Activated naive CD8-positive, alpha-beta T cell treated with anti-CD3 and anti-CD28 coated beads, Interleukin-2, amount 50 U/mL, for 24 hours (primary cell): ENCODE measurements at regions not wholly inside any gene's neighbourhood (a gene's known extent, or its start where the extent isn't known, plus 50 kb on each side); places are given as distances from the start of the nearest gene placed in this dataset.

Source experiments
- ATAC-seq: fragments of 150-1000 bp; cut with Tn5 transposase; one replicate; pipeline ENCODE4 v1.10.0; 2021
- DNase-seq: peaks from one replicate; pipeline ENCODE4 v3.0.0; 2021
- H3K27ac Mint-ChIP-seq: one replicate; pipeline ENCODE4 v1.8.0; 2021; ENCODE audit warnings: mild to moderate bottlenecking, mixed read lengths
- H3K27me3 Mint-ChIP-seq: one replicate; pipeline ENCODE4 v1.8.0; 2021; ENCODE audit warnings: mixed read lengths
- H3K36me3 Mint-ChIP-seq: one replicate; pipeline ENCODE4 v1.8.0; 2021; ENCODE audit warnings: low read depth, mixed read lengths
- H3K4me1 Mint-ChIP-seq: one replicate; pipeline ENCODE4 v1.8.0; 2021; ENCODE audit warnings: mixed read lengths
- H3K4me3 Mint-ChIP-seq: one replicate; pipeline ENCODE4 v1.8.0; 2021; ENCODE audit warnings: mild to moderate bottlenecking, moderate library complexity, mixed read lengths
- H3K9me3 Mint-ChIP-seq: one replicate; pipeline ENCODE4 v1.8.0; 2021; ENCODE audit warnings: mixed read lengths

DNA sequence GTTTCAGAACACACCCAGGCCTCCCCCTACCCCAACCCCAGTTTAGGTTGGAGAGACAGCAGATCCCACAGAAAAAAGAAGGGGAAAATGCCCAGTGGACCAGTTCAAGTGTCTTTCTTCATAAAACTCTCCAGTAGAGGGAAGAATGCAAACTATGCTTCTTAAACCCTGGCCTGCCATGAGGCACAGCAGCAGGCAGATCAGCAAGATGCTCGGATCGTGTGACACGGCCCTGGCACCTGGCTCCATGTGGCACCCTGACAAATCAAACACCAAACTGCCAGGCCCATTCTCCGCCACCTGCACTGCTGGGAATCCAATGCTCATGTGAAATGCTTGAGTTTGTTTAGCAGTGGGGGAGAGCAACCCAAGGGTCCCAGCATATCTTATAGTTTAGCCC is 166.8 kb downstream of the SOX9 start:
- no peaks in the 10 kb centered on the region for H3K36me3 Mint-ChIP-seq
- no peaks in the 10 kb centered on the region for H3K27me3 Mint-ChIP-seq
- DNase-seq (no peak), ATAC-seq (no peak)
- H3K4me3 Mint-ChIP-seq = no peak overlapping the region
- H3K9me3 Mint-ChIP-seq = peaks cover 3% of the 10 kb centered on the region
- no peaks in the 10 kb centered on the region for H3K4me1 Mint-ChIP-seq
- H3K27ac Mint-ChIP-seq = no peak overlapping the region

DNA sequence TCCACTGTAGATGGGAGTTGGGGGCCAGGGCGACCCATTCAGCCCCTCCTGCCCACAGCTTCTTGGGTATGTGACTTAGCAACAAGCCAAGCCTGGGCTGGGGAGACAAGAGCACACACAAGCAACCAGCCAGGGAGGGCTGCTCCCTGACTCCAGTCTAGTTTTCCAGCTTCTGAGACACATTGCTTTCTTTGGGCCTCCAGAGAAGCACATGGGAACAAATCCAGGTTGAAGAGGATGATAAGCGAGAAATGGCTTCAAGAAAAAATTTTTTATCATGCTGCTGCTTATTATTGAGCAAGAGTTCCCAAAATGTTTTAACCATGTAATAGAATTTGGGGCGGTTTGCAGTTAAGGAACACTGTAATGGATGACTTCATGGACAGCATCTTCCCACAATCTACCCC is 173.7 kb downstream of the SOX9 start:
- H3K9me3 Mint-ChIP-seq = peaks cover 1% of the 10 kb centered on the region
- no peaks in the 10 kb centered on the region for H3K4me1 Mint-ChIP-seq
- H3K4me3 Mint-ChIP-seq = no peak overlapping the region
- ATAC-seq = no peak
- H3K27me3 Mint-ChIP-seq = no peaks in the 10 kb centered on the region
- no peaks in the 10 kb centered on the region for H3K36me3 Mint-ChIP-seq
- no peak for DNase-seq
- no peak overlapping the region for H3K27ac Mint-ChIP-seq

DNA sequence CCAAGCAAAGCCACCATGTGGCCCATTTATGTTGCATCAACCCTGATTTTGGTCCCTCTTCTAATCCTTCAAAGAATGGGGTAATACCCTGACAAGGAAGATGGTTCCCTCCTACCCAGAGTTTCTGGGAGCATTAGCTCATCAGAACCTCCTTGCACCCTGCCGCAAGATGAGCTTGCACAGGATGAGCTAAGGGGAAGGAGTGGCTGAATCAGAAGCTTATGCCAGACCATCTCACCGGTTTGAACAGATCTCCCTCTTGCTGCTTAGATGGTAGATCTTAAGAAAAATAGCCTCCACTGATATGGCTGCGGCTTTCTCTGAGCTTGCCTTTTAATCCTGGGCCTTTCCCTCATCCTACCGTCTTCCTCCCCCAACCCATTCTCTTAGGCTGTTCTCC is 175.1 kb downstream of the SOX9 start:
- H3K9me3 Mint-ChIP-seq = no peaks in the 10 kb centered on the region
- H3K27me3 Mint-ChIP-seq = no peaks in the 10 kb centered on the region
- H3K27ac Mint-ChIP-seq = no peak overlapping the region
- ATAC-seq (no peak), DNase-seq (no peak)
- no peaks in the 10 kb centered on the region for H3K4me1 Mint-ChIP-seq
- no peak overlapping the region for H3K4me3 Mint-ChIP-seq
- H3K36me3 Mint-ChIP-seq = no peaks in the 10 kb centered on the region

DNA sequence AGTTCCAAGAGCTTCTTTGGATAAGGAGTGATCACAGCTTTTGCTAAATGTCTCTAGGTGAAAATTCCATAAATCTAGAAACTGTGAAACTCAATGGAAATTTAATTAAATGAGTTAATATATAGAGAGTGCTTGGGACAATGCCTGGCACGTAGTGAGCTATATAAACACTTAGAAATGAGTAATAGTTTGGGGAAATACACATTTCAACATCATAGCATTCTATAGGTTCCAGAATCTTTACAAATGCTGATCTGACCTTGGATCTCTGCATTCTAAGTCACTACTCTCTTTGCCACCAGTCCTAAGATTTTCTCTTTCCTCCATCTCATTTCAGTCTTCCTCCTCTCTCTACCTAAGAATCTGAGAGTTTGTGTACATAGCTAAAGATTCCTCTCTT is 175.6 kb downstream of the SOX9 start:
- no peaks in the 10 kb centered on the region for H3K27me3 Mint-ChIP-seq

DNA sequence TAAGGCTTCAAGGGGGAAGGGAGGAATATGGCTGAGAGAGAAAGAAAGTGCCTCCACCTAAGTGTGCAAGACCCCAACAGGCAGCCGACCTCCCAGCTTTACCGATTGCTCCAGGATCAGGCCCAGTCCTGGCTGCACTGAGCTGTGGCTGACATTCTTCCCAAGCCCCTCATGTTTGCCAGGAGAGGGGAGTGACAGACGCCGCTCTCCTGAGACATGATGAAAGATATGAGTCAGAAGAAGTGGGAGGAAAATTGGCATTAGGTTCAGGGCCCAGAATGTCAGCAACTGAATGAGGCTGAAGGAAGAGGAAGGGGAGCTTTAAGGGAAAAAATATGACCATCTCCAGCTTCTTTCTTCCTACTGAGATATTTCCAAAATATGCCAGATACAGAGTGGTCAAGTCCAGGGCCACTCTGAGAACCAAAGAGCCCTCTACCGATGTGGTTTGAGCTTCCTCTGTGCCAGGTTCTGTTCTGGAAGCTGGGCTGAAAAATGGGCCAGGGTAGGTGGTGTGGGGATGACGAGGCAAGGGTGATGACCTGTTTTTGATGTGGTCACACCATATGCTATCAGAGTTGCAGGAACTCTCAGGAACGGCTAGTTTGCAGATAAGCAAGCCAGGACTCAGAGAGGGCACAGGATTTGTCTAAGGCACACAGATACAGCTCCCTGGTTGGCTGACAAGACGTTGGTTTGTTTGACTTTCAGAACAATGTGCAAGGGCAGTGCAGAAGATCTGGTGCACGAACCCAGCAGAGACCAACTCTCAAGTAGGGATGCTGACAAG is 176.7 kb downstream of the SOX9 start:
- DNase-seq (no peak), ATAC-seq (no peak)
- Mint-ChIP-seq H3K4me1 (no peaks in the 10 kb centered on the region), H3K27me3 (no peaks in the 10 kb centered on the region), H3K27ac (no peak overlapping the region), H3K9me3 (no peaks in the 10 kb centered on the region), H3K4me3 (no peak overlapping the region), H3K36me3 (no peaks in the 10 kb centered on the region)

More for the DNA sequence above, 175.6 kb downstream of the SOX9 start:
- H3K4me3 Mint-ChIP-seq = no peak overlapping the region
- H3K4me1 Mint-ChIP-seq = no peaks in the 10 kb centered on the region
- ATAC-seq = no peak
- H3K36me3 Mint-ChIP-seq = no peaks in the 10 kb centered on the region
- no peak for DNase-seq
- no peak overlapping the region for H3K27ac Mint-ChIP-seq
- no peaks in the 10 kb centered on the region for H3K9me3 Mint-ChIP-seq

DNA sequence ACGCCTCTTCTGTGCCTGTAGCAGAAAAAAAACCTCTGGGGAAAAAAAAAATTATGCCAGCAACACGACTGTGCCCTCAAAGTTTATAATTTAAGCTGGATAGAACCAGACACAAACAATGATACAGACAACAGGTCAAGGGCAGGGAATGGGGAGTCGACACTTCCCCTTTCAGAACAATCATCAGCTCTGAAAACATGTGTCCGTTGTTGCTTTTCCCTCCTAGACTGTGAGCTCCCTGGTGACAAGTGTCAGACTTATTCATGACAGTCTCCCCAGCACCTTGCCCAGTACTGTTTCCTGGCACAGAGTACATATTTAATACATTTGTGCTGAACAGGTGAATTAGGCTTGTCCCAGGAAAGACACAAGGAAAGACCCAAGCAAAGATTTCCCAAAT is 178.3 kb downstream of the SOX9 start:
- no peak for DNase-seq
- Mint-ChIP-seq H3K27me3 (no peaks in the 10 kb centered on the region), H3K9me3 (no peaks in the 10 kb centered on the region), H3K4me1 (no peaks in the 10 kb centered on the region), H3K4me3 (no peak overlapping the region), H3K27ac (no peak overlapping the region), H3K36me3 (no peaks in the 10 kb centered on the region)
- ATAC-seq = no peak

DNA sequence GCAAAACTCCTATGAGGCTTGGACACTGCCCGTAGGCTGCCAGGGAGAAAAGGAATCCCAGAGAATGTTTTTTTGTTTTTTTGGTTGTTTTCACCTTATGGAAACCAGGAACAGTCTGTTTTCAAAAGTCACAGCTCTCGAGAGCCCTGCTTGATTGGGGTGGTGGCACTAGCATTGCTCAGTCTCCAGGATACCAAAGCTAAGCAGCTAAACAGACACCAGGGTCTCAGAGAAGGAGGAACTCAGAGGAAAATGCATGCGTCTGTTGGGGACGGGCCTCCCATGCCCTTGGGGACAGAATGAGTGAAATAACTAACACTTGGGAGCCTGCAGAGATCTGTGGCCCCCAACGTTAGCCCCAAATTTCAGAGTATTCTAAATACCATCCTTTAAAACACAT is 178.8 kb downstream of the SOX9 start:
- Mint-ChIP-seq H3K36me3 (no peaks in the 10 kb centered on the region), H3K9me3 (no peaks in the 10 kb centered on the region), H3K4me3 (no peak overlapping the region), H3K27me3 (no peaks in the 10 kb centered on the region), H3K4me1 (no peaks in the 10 kb centered on the region), H3K27ac (no peak overlapping the region)
- ATAC-seq = no peak
- no peak for DNase-seq

DNA sequence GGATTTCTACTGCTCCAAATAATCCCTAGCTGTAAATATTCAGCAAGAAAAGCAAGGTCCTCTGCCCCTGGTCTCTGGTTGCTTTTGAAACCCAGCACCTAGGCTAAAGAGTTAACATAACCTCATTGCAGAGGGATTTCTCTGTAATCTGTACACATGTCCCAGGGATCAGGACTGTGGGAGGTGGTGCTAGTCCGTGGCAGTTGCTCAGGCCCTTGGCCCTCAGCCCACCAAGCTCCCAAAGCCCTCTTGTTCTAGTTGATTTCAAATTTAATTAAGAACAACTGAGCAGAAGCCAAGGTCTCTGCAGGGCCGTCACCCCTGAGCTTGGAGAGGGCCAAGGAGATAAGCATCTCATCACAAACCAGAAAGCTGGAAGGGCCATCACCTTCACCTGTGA is 181.1 kb downstream of the SOX9 start:
- no peak for DNase-seq
- no peaks in the 10 kb centered on the region for H3K36me3 Mint-ChIP-seq
- H3K9me3 Mint-ChIP-seq = no peaks in the 10 kb centered on the region
- H3K4me1 Mint-ChIP-seq = no peaks in the 10 kb centered on the region
- no peaks in the 10 kb centered on the region for H3K27me3 Mint-ChIP-seq
- H3K27ac Mint-ChIP-seq = no peak overlapping the region
- no peak overlapping the region for H3K4me3 Mint-ChIP-seq
- ATAC-seq = no peak

DNA sequence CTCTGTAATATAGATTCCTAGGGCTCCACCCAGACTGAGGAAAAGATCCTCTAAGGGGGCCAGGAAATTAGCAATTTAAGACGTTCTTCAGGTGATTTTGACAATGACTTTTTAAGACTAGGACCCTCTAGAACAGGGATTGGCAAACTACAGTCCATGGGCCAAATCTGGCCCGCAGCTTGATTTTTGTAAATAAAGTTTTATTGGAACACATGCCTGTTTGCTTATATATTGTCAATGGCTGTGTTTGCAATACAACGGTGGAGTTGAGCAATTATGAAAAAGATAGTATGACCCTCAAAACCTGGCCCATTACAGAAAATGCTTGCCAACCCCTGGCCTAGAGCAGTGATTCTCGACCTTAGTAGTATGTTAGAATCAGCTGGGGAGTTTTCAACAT is 181.9 kb downstream of the SOX9 start:
- Mint-ChIP-seq H3K27me3 (peaks cover 2% of the 10 kb centered on the region), H3K4me3 (no peak overlapping the region), H3K27ac (no peak overlapping the region), H3K4me1 (no peaks in the 10 kb centered on the region), H3K9me3 (no peaks in the 10 kb centered on the region), H3K36me3 (no peaks in the 10 kb centered on the region)
- DNase-seq (no peak), ATAC-seq (no peak)

DNA sequence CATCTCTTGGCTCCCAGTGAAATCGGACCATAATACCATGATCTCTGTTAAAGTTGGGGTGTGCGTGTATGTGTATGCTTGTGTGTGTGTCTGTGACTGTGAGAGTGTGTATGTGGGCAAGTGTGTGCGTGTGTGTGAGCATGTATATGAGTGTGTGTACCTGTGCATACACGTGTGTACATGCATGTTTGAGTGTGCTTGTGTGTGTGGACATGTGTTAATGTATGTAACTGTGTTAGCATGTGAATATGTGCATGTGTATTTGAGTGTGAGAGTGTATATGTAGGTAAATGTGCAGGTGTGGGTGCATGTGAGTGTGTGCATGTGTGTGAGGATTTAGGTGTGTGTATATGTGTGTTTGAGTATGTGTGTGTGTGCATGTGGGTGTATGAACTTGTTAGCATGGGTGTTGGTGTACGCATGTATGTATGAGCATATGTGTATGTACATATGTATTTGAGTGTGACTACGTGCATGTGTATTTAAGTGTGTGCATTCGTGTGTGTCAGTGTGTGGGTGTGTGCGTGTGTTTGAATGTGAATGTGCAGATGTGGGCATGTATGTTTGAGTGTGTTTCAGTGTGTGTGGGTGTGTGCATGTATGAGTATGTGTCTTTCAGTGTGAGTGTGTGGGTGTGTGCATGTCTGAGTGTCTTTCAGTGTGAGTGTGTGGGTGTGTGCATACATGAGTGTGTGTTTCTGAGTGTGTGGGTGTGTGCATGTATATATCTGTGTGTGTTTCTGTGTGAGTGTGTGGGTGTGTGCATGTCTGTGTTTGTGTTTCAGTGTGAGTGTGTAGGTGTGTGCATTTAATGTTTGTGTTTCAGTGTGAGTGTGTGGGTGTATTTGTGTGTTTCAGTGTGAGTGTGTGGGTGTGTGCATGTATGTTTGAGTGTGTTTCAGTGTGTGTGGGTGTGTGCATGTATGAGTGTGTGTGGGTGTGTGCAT is 183.2 kb downstream of the SOX9 start:
- H3K27ac Mint-ChIP-seq = no peak overlapping the region
- H3K9me3 Mint-ChIP-seq = no peaks in the 10 kb centered on the region
- no peaks in the 10 kb centered on the region for H3K4me1 Mint-ChIP-seq
- H3K36me3 Mint-ChIP-seq = no peaks in the 10 kb centered on the region
- H3K4me3 Mint-ChIP-seq = no peak overlapping the region
- H3K27me3 Mint-ChIP-seq = peaks cover 2% of the 10 kb centered on the region
- no peak for DNase-seq
- ATAC-seq = no peak

DNA sequence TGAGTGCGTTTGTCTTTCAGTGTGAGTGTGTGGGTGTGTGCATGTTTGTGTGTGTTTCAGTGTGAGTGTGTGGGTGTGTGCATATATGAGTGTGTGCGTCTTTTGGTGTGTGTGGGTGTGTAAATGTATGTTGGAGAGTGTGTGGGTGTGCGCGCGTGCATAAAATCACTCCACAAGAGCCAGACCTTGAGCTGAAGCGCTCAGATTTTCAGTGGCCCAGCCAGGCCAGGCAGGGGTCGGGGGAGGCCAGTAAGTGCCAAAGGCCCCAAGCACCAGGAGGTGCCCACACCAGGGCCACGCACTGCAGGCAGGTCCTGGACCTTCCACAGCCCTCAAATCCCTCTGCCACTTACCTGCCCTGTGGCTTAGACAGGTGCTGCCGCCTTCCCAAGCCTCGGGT is 184.0 kb downstream of the SOX9 start:
- Mint-ChIP-seq H3K36me3 (no peaks in the 10 kb centered on the region), H3K27ac (no peak overlapping the region), H3K9me3 (no peaks in the 10 kb centered on the region), H3K4me3 (no peak overlapping the region), H3K27me3 (peaks cover 2% of the 10 kb centered on the region), H3K4me1 (no peaks in the 10 kb centered on the region)
- no peak for ATAC-seq
- no peak for DNase-seq

DNA sequence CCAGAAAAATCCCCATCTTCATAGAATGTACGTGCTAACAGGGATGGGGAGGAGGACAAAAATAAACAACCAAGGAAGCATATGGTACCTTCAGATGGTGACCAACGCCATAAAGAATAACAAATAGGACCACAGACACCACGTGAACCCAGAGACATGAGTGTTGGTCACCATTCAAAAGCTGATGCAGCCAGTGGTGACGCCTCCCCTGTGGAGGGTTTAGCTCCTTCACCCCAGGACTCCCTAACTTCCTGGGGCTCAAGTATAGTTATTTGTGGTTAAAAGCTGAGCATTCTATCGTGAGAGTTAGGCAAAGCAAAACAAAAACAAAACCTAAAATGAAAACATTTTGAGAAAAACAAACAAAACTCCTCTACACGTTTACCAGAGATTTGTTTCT is 184.7 kb downstream of the SOX9 start:
- peaks cover 2% of the 10 kb centered on the region for H3K27me3 Mint-ChIP-seq
- H3K27ac Mint-ChIP-seq = no peak overlapping the region

DNA sequence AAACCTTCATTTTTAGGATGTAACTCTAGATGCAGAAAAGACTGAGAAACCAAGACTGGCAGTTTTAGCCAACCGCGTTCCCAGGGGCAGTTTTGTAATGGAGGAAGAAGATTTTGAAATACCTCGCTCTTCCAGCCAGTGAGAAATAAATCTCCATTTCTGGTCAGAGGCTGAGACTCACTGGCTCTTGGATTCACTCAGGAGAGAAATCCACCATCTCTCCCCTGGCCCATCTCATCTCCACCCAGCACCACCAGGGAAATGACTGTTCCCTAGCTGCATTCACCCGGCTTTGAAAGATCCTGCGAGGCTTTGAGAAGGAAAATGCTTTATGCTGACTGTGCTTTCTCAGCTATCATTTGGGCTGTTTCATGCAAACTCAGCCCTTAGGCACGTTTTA is 185.2 kb downstream of the SOX9 start:
- H3K9me3 Mint-ChIP-seq = no peaks in the 10 kb centered on the region
- DNase-seq = no peak

More for the DNA sequence above, 184.7 kb downstream of the SOX9 start:
- Mint-ChIP-seq H3K36me3 (no peaks in the 10 kb centered on the region), H3K4me3 (no peak overlapping the region), H3K4me1 (no peaks in the 10 kb centered on the region), H3K9me3 (no peaks in the 10 kb centered on the region)
- no peak for ATAC-seq
- DNase-seq = no peak

DNA sequence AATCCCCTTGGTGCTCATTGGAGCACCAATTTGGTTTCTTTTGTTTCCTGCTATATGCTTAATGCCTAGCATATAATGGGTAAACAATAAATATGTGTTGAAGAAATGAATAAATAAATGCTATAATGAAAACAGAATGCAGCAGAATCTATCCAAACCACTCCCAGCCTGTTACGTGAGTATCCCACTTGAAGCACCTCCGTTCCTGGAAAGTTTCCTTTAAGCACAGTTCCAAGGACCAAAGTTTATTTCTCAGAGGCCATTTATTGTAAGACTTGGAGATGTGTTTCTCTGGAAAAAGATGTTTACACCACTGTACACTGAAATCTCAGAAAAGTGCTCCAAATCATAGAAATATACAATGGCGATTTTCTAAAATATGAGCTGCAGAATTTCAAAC is 187.0 kb downstream of the SOX9 start:
- no peaks in the 10 kb centered on the region for H3K4me1 Mint-ChIP-seq
- H3K4me3 Mint-ChIP-seq = no peak overlapping the region
- ATAC-seq = no peak

More for the DNA sequence above, 185.2 kb downstream of the SOX9 start:
- Mint-ChIP-seq H3K4me1 (no peaks in the 10 kb centered on the region), H3K27ac (no peak overlapping the region), H3K27me3 (peaks cover 2% of the 10 kb centered on the region), H3K36me3 (no peaks in the 10 kb centered on the region), H3K4me3 (no peak overlapping the region)
- ATAC-seq = no peak

DNA sequence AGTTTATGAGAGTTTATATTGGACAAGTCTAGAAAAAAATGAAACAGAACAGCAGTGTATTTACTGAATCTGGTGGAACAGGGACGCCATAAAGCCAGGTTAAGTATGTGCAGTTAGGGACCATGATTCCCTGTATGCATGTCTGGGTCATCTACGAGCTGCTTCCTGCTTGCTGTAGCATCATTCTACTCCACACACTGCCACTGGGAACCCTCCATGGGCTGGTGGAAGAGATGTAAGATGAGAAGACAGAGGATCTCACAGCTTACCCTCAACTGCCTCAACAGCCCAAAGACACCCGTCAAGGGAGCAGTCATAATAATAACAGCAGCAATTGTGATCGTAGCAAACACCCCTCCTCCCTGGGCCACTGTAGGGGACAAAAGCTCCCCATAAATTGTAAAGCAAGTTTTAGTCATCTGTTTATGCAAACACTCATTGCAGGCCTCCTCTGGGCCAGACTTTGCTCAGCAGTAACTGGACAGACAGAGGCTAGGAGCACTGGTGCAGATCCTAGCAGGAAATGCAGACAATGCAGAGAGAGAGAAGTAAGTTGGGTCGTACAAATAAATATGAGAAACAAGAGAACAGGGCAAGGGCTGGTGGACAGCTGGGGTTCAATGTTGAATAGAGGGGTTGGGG is 188.0 kb downstream of the SOX9 start:
- H3K9me3 Mint-ChIP-seq = no peaks in the 10 kb centered on the region
- H3K27me3 Mint-ChIP-seq = peaks cover 2% of the 10 kb centered on the region
- no peak overlapping the region for H3K27ac Mint-ChIP-seq
- DNase-seq (no peak), ATAC-seq (no peak)
- no peaks in the 10 kb centered on the region for H3K36me3 Mint-ChIP-seq
- no peak overlapping the region for H3K4me3 Mint-ChIP-seq
- no peaks in the 10 kb centered on the region for H3K4me1 Mint-ChIP-seq

More for the DNA sequence above, 187.0 kb downstream of the SOX9 start:
- no peak for DNase-seq
- H3K27me3 Mint-ChIP-seq = peaks cover 2% of the 10 kb centered on the region
- no peak overlapping the region for H3K27ac Mint-ChIP-seq
- no peaks in the 10 kb centered on the region for H3K9me3 Mint-ChIP-seq
- no peaks in the 10 kb centered on the region for H3K36me3 Mint-ChIP-seq
